ENCODE measurements at regions not wholly inside any gene's neighbourhood (a gene's known extent, or its start where the extent isn't known, plus 50 kb on each side); places are given as distances from the start of the nearest gene placed in this dataset.

- TF ChIP-seq CTCF (IDR thresholded peaks at IDR 0.05; ENCODE audit: low read depth, low read length, missing input control) (no peak), RAD21 (IDR thresholded peaks at IDR 0.05) (no peak), MAX (IDR thresholded peaks at IDR 0.05) (no peak)
These were observed 423.6 kb upstream of the MDFIC2 start for GRCh38 chr3:70736009-70736408.

Measured in liver (tissue), 3 donors.